HepG2 (cell line): ENCODE measurements at regions not wholly inside any gene's neighbourhood (a gene's known extent, or its start where the extent isn't known, plus 50 kb on each side); places are given as distances from the start of the nearest gene placed in this dataset.

Experiments used
- ARNT ChIP-seq: fragments of 450-650 bp; IDR thresholded peaks from 2 replicates; pipeline ENCODE4 v1.6.1; 2017
- CBX2 ChIP-seq, 2 experiments: fragments of 200-600 bp in 1 of 2; sonication (generic); formaldehyde crosslinking in 1 of 2; IDR thresholded peaks; 2 replicates each; pipeline versions ENCODE4 v1.7.0 to v1.8.1; 2018 to 2022; ENCODE audit warnings: low read depth in 2 of 2, low read length in 1 of 2, mild to moderate bottlenecking in 1 of 2, missing genetic modification reagents in 1 of 2
- CC2D1A ChIP-seq: sonication (generic); formaldehyde crosslinking; IDR thresholded peaks from 2 replicates; pipeline ENCODE4 v1.8.1; 2023; ENCODE audit warnings: mild to moderate bottlenecking, missing genetic modification reagents
- CTCF ChIP-seq: sonication (generic); formaldehyde crosslinking; IDR thresholded peaks from 2 replicates; pipeline ENCODE4 v1.5.0; 2020; ENCODE audit warnings: mild to moderate bottlenecking, missing genetic modification reagents, moderate library complexity
- FIP1L1 ChIP-seq: fragments of 200-400 bp; formaldehyde crosslinking; IDR thresholded peaks from 2 replicates; pipeline ENCODE4 v1.6.1; 2018; ENCODE audit warnings: low read depth, mild to moderate bottlenecking, low read length, moderate library complexity, borderline replicate concordance; ENCODE audit not compliant: insufficient read depth
- JUND ChIP-seq: sonication (generic); formaldehyde crosslinking; IDR thresholded peaks from 2 replicates; pipeline ENCODE4 v1.8.0; 2022; ENCODE audit warnings: mild to moderate bottlenecking, missing genetic modification reagents
- LRRFIP1 ChIP-seq: sonication (generic); formaldehyde crosslinking; conservative IDR thresholded peaks from 2 replicates; pipeline ENCODE4 v1.4.0; 2020; ENCODE audit warnings: missing genetic modification reagents
- MXD1 ChIP-seq: sonication (generic); formaldehyde crosslinking; IDR thresholded peaks from 2 replicates; pipeline ENCODE4 v1.4.0; 2020; ENCODE audit warnings: mild to moderate bottlenecking, missing genetic modification reagents
- POLR2A ChIP-seq, 2 experiments: IDR thresholded peaks; 2 replicates each; pipeline ENCODE4 v1.6.1; 2011; ENCODE audit warnings: low read depth in 2 of 2, low read length in 2 of 2, mild to moderate bottlenecking in 1 of 2, moderate library complexity in 1 of 2; ENCODE audit not compliant: insufficient read depth in 1 of 2
- RFX5 ChIP-seq: IDR thresholded peaks from 2 replicates; pipeline ENCODE4 v1.6.1; 2011; ENCODE audit warnings: low read depth, low read length, improper control_type of control experiment
- ZMYM3 ChIP-seq: sonication (generic); formaldehyde crosslinking; IDR thresholded peaks from 2 replicates; pipeline ENCODE4 v1.5.1; 2020; ENCODE audit warnings: mild to moderate bottlenecking, missing genetic modification reagents
- ZNF557 ChIP-seq: sonication (generic); formaldehyde crosslinking; IDR thresholded peaks from 2 replicates; pipeline ENCODE4 v1.4.0; 2020; ENCODE audit warnings: missing genetic modification reagents
- ZSCAN25 ChIP-seq: sonication (generic); formaldehyde crosslinking; IDR thresholded peaks from 2 replicates; pipeline ENCODE4 v1.8.0; 2022; ENCODE audit warnings: mild to moderate bottlenecking, missing genetic modification reagents
- TF ChIP-seq, protein P1 (sequence below): IDR thresholded peaks from 2 replicates; pipeline ENCODE4 v1.6.1; 2012; ENCODE audit warnings: low read depth, low read length, improper control_type of control experiment

GRCh38 chr12:23210573-23210972 lies 585.6 kb downstream of the ETNK1 start:
- no peak for TF ChIP-seq ARNT
- TF ChIP-seq, protein P1, sequence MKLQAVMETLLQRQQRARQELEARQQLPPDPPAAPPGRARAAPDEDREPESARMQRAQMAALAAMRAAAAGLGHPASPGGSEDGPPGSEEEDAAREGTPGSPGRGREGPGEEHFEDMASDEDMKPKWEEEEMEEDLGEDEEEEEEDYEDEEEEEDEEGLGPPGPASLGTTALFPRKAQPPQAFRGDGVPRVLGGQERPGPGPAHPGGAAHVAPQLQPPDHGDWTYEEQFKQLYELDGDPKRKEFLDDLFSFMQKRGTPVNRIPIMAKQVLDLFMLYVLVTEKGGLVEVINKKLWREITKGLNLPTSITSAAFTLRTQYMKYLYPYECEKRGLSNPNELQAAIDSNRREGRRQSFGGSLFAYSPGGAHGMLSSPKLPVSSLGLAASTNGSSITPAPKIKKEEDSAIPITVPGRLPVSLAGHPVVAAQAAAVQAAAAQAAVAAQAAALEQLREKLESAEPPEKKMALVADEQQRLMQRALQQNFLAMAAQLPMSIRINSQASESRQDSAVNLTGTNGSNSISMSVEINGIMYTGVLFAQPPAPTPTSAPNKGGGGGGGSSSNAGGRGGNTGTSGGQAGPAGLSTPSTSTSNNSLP = no peak
- TF ChIP-seq POLR2A (IDR thresholded peaks at IDR 0.05; ENCODE audit: insufficient read depth in 1 of 2, low read depth in 2 of 2, low read length in 2 of 2) = no peak
- no peak for TF ChIP-seq FIP1L1
- no peak for TF ChIP-seq ZSCAN25 (CRISPR knock-in tag)
- TF ChIP-seq CC2D1A = no peak
- TF ChIP-seq CTCF (CRISPR knock-in tag) = no peak
- no peak for TF ChIP-seq MXD1 (CRISPR knock-in tag)
- no peak for TF ChIP-seq JUND
- no peak for TF ChIP-seq CBX2 (IDR thresholded peaks at IDR 0.05; ENCODE audit: low read depth, low read length)
- no peak for TF ChIP-seq CBX2 (CRISPR knock-in tag; IDR thresholded peaks at IDR 0.05; ENCODE audit: low read depth)
- no peak for TF ChIP-seq LRRFIP1 (CRISPR knock-in tag)
- TF ChIP-seq ZMYM3 (CRISPR knock-in tag) = no peak
- no peak for TF ChIP-seq RFX5
- no peak for TF ChIP-seq ZNF557
